GM21390 (cell line): ENCODE measurements at regions not wholly inside any gene's neighbourhood (a gene's known extent, or its start where the extent isn't known, plus 50 kb on each side); places are given as distances from the start of the nearest gene placed in this dataset.

ENCODE experiments used
- ATAC-seq: cut with Tn5 transposase; IDR thresholded peaks from one replicate; pipeline ENCODE4 v1.9.1; 2021; ENCODE audit not compliant: unreplicated experiment

DNA sequence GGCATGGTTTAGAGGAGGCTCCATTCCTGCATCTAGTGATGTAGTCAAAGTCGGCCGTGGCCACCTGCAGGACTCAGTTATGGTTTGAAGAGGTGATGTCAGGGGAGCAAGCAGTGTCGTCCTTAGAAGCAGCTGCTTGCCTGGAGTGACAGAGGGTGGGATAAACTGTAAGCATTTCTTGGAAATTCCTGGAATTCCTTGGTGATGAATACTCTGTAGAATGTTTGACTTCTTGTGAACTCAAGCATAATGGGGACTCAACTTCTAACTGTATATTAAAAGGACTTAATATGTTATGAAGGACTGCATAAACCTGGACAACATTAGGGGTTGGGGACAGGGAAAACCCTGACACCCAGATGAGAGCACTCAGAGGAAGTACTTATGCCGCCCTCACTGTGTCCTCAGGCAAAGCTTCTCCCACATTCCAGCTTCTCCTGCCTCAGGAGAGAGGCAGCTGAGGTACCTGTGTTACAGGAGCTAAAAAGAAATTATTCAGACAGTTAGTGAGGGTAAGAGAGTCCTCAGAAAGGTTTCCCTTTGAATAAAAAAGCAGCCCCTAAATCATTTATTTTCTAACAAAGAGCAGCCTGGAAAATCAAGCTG, 459.9 kb upstream of the CELF4 start:
- ATAC-seq = no peak

- ATAC-seq = no peak
Observed at GRCh38 chr18:38023871-38024270, 458.3 kb upstream of the CELF4 start.

DNA sequence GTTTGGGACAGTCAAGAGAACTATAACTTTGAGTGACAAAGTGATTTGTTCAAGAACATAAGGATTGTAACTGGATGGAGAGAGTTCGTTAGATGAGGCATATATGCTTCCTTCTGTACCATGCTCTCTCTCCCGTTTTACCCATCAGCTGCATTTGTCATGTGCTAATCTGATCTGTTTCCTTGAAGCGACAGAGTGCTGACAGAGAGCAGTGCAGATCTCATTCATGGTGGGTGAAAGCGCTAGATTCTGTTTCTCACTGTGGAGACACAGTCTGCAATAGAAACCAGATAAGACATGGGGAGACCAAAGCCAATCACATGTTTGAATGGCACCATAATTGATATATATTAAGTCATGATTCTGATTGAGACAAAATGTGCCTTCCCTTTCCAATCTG, 456.6 kb upstream of the CELF4 start:
- ATAC-seq = no peak

DNA sequence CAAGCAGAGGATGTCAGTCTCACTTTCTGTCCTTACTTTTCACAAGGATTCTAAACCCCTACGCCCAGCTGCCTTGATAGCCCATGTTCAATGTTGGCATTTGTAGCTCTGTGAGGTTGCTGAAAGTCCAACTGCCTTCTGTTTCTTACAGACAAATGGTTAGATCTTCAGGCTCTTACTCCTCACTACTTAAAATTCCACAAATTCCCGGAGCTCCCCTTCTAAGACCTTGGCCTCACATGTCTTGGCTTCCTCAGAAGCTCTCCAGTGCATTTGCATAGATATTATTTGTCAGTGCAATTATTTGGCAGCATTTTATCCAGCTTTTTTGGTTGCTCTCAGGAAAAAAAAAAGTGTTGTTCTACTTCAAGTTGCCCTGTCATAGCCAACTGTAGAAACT, 453.7 kb upstream of the CELF4 start:
- no peak for ATAC-seq

- ATAC-seq = no peak
Observed at GRCh38 chr18:38010971-38011857, 445.6 kb upstream of the CELF4 start.

DNA sequence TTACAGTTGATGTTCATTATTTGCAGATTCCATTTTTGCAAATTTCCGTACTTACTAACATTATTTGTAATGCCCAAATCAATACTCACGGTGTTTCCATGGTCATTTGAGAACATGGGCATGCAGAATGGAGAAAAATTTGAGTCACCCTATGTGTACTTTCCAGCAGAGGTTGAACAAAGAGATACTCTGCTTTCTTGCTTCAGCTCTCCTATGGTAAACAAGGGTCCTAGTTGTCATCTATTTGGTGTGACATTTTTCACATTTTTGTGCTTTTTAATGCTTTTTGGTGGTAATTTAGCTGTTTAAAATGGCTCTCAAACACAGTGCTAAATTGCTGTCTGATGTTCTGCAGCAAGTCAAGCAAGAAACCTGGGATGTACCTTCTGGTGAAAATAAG, 444.4 kb upstream of the CELF4 start:
- no peak for ATAC-seq

DNA sequence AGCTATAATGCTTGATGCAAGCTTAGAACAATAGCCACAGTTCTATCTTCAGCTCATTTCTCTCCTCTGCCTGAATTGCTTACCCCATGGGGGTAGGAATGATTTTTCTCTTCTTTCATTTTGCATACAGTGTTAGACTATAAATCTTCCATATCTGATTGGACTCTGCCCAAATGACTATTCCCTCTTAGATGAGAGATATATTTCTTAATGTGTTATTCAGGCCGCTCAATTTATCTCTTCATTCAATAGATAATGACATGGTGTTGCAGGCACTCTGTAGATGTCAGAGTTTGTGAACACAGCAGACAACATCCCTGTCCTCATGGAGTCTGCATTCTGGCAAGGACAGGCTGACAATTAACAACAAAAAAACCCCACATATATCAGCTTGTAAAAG, 443.7 kb upstream of the CELF4 start:
- ATAC-seq = no peak

DNA sequence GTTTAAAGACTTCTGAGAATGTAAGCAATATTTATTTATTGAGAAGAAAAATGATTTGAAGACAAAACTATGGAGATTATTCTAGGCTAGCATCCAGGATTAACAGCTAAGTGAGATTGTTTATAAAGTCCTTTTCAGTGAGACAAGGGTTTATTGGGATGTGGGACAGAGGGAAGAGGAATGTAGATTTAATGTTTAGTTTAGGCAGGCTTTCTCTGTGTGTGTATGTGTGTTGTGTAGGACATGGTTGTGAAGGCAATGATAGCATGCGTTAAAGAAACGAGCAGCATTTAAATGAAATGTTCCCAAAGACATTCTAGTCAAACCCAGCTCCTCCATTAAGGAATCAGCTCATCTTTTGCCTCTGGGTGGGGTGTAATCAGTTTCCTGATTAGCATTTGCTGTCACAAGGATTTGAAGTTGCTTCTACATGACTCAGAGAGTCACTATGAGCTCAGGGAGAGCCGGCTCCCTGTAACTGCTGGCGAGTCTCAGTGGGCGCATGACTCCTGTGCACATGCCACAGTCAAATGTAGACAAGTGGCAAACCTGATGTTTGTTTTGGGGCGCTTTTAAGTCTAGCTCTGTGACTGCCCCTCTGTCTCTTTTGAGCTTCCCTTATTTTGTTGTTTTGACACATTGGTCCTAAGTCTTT, 442.2 kb upstream of the CELF4 start:
- no peak for ATAC-seq

- ATAC-seq = no peak
Observed at GRCh38 chr18:38007026-38007425, 441.4 kb upstream of the CELF4 start.

DNA sequence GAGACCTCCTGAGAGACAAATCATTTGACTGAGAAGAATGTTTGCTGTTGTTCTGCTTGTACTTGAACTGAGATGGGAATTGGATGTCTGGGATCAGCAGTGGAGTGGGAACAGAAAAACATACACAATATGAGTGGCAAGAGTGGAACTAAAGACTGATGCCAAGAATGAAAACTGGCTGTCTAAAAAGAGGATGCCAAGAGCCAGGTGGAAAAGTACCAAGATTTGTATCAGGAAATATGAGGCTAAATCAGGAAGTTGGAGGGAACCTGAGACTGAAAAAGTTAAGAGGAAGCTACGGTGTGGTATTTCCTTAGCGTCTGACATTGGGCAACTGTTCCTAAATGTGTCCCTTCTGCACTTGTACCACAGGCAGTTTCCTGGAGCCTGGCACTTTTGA, 440.9 kb upstream of the CELF4 start:
- ATAC-seq = no peak

DNA sequence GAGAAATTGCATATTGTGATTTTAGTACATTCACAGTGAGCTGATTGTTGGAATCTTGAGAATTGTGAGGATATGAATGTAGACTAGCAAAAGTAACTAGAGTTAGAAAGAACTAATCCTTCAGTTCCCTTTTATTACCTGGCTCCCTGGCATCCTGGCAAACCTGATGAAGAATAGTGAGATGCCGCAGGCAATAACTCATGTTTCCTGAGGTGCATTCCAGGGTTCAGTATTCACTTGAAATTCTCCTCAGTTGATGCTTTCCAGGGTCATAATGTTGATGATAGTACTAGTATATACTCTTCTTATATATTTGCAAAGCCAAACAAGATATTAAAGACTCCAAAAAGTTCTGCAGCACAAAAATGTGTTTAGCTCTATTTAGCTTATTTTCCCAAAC, 432.1 kb upstream of the CELF4 start:
- ATAC-seq = no peak

GRCh38 chr18:37987901-37988300, 422.3 kb upstream of the CELF4 start:
- ATAC-seq = no peak

GRCh38 chr18:37986665-37987064, 421.1 kb upstream of the CELF4 start:
- no peak for ATAC-seq

DNA sequence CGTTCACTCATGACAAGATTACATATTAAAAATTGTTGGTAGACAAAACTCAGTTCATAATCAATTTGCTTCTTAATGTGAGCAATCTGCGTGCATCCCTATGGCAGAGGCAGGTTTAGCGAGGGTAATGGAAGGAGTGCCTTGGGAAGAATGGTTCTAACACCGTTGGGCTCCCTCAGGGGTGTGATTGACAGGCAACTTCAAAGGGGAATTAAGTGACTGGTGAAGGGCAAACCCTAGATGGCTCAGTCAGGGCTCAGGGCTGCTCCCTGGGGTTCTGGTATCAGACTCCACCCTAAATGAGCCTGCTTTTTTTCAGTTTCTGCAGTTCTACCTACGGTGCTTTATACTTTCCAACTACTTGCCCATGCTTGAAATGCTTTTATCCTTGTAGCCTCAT, 419.5 kb upstream of the CELF4 start:
- ATAC-seq = no peak

DNA sequence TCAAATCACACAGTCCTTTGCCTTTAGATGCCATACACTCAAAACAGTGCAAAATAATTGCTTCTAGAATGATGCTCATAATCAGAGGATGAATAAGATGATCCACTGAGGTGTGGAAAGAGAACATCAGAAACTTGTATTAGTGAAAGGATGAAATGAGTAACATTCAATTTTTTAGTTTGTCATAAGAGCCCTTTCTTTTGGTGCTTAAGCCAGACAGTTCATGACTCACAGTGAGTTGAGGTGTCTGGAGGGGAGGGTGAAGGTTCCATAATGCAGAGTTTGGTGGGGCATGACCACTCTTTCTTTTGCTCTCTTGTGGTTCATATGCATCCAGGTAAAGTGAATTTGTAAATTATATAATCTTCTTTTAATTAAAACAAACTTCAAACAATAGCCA, 415.0 kb upstream of the CELF4 start:
- ATAC-seq = no peak

DNA sequence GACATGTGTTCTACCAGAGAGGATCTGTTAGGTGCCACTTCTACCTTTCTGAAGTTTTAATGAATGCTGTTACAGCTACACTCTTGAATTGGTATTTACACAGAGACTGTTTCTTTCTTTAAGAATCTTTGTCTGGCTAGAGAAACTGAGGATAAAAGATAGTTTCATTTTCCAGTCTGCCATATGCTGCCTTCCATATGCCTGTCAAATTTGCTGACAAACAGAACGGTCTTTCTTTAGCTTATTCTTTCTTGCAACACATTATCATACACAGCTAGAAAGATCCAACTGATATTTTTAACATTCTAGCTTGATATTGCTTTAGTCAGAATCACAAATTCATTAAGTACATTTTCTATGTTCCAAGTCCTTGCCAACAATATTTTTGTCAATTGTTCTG, 409.8 kb upstream of the CELF4 start:
- ATAC-seq = no peak

DNA sequence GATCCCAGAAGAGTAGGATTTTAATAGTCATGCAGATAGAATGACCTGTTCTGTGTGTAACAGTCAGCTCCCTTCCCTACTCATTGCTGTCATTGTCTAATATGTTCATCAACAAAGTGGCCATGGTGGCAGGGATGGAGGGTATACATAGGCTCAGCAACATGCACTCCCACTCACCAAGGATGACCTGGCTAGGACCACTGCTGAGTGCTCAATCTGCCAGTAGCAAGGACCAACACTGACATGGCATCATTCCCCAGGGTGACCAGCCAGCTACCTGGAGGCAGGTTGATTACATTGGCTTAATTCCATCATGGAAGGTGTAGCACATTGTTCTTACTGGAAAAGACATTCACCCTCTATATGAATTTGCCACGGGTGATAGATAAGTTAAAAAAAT, 401.7 kb upstream of the CELF4 start:
- no peak for ATAC-seq

GRCh38 chr18:37965572-37965970, 400.0 kb upstream of the CELF4 start:
- ATAC-seq = no peak

- ATAC-seq = no peak
Observed at GRCh38 chr18:37964885-37965571, 399.4 kb upstream of the CELF4 start.

DNA sequence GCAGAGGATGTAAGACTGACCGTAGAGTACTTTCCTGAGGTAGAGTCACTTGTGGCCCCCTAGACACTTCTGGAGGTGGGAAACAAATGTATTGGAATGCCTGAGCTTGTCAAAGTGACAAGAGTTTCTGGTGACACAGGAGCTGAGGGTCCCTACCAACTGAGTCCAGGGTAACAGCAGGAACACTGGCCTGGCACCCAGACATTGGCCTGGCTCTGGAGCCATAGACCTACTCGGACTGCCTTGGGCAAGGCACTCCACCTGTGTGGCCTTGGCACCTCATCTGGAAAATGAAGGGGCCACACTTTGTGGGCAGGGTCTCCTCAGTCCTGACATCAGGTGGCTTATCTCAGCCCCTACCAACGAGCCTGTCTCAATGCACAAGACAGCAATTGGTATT, 398.2 kb upstream of the CELF4 start:
- no peak for ATAC-seq

GRCh38 chr18:37962316-37962966, 396.8 kb upstream of the CELF4 start:
- ATAC-seq = no peak
